ENCODE measurements at regions not wholly inside any gene's neighbourhood (a gene's known extent, or its start where the extent isn't known, plus 50 kb on each side); places are given as distances from the start of the nearest gene placed in this dataset.

DNA sequence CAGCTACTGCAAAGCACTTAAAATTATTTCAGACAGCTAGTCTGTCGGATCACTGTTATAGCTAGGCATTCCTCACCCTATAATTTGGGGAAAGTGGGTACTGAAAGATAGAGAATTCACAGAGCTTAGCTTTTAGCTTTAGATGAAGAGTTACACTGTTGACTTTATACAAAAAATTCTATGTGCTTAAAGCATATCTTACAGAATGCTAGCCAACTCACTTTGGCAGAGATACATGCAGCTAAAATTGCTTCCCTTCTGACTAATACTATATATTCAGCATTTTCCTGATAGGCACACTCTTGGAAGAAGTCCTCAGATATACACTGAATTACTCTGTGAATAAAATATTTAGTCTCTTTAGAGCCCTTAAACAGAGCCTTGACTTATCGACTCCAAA lies 353.5 kb upstream of the STEAP1 start:
- H3K4me3 ChIP-seq (ENCODE audit: low read depth, low read length): no peak overlapping the region
- TF ChIP-seq, protein P1, sequence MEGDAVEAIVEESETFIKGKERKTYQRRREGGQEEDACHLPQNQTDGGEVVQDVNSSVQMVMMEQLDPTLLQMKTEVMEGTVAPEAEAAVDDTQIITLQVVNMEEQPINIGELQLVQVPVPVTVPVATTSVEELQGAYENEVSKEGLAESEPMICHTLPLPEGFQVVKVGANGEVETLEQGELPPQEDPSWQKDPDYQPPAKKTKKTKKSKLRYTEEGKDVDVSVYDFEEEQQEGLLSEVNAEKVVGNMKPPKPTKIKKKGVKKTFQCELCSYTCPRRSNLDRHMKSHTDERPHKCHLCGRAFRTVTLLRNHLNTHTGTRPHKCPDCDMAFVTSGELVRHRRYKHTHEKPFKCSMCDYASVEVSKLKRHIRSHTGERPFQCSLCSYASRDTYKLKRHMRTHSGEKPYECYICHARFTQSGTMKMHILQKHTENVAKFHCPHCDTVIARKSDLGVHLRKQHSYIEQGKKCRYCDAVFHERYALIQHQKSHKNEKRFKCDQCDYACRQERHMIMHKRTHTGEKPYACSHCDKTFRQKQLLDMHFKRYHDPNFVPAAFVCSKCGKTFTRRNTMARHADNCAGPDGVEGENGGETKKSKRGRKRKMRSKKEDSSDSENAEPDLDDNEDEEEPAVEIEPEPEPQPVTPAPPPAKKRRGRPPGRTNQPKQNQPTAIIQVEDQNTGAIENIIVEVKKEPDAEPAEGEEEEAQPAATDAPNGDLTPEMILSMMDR (IDR thresholded peaks at IDR 0.05; ENCODE audit: low read depth, low read length, missing control alignments): no peak

DNA sequence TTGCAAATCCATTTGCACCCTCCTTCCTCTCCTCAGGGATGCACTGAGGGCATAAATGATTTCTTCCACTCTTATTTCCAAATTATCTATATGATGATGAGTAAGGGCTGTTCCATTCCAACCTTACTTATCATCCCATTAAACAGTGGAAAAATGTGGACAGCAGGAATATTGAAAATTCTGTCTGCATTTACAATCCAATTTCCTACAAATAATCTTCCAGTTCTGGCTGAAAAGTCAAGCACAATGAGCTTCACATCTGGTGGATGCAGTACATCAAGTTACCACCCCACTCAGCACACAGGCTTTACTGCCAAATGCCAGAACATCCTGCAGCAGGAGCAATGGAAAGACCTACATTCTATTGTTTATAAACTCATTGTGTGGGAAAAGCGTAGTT lies 345.0 kb upstream of the STEAP1 start:
- DNase-seq (ENCODE audit: low read depth): no peak
- TF ChIP-seq, protein P1 (IDR thresholded peaks at IDR 0.05; ENCODE audit: low read depth, low read length, missing control alignments): no peak
- H3K4me3 ChIP-seq (ENCODE audit: low read depth, low read length): no peak overlapping the region

More for the DNA sequence above, 353.5 kb upstream of the STEAP1 start:
- no peak for DNase-seq (ENCODE audit: low read depth)

DNA sequence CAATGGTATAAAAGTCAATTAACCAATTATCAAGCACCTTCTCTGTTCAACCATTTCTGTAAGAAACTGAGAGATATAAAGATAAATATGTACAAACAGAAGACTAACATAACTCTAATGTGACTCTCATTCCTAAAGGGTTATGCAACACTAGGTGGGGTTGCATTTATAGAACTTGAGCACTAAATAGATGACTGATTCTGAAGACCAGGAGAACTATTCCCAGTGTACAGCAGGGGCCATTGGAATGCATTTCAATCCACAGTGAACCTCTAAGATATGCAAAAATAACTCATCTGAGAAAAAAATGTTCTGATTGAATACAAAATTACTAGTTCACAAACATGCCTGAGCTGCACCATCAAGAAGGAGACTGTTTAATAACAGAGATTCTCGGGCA lies 341.2 kb upstream of the STEAP1 start:
- no peak for DNase-seq (ENCODE audit: low read depth)
- TF ChIP-seq, protein P1 (IDR thresholded peaks at IDR 0.05; ENCODE audit: low read depth, low read length, missing control alignments): no peak
- H3K4me3 ChIP-seq (ENCODE audit: low read depth, low read length): no peak overlapping the region

DNA sequence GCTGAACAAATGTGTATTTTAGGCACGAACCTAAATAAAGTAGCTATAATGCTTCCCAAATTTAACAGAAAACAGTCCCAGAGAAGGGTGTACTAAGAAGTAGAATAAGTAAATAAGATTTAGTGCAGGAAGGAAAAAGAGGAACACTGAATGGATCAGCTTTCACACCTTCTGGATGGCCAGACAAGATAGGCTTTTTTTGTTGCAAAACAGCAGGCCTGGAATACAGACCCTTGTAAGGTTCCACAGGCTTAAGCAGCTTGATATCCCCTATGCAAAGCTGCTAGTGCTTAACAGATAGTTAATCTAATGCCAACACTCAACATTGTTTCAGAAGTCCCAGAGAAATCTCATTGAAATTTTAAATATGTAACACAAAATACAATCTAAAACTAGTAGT lies 328.1 kb upstream of the STEAP1 start:
- TF ChIP-seq, protein P1 (IDR thresholded peaks at IDR 0.05; ENCODE audit: low read depth, low read length, missing control alignments): no peak
- no peak for DNase-seq (ENCODE audit: low read depth)
- no peak overlapping the region for H3K4me3 ChIP-seq (ENCODE audit: low read depth, low read length)

DNA sequence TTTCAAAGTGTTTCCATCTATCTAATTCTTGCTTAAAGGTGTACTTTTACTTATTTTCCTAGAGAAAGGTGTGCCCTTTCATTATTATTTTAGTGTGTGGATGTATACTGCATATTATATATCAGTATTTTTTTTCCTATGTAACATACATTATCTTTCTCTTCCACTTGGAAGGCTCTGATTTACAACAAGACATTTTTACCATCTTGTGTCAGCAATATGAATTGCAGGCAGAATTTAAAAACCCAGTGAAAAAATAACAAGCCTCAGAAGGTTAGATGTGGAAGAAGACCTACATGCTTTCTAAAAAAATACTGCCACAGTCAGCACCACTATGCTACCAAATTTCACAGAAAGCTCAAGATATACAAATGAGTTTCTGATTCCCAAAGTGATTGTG lies 327.7 kb upstream of the STEAP1 start:
- TF ChIP-seq, protein P1 (IDR thresholded peaks at IDR 0.05; ENCODE audit: low read depth, low read length, missing control alignments): no peak
- no peak overlapping the region for H3K4me3 ChIP-seq (ENCODE audit: low read depth, low read length)
- DNase-seq (ENCODE audit: low read depth): no peak

DNA sequence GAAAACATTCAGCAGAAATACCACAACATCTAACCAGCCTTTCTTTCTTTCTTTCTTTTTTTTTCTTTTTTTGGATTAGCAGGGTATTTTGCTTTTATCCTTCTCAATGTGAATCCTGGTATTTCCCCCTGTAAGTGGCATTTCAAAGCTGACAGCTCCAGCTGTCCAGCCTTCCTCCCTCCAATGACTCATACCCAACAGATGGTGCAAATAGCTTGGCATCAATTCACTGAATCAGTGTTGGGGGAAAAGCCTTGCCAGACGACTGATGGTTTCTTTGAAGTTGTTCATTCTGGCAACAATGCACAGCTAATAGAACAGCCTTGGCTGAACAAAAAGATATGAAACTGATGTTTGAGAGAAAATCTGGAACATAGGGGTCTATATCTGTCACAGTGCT lies 316.8 kb upstream of the STEAP1 start:
- DNase-seq (ENCODE audit: low read depth): no peak
- TF ChIP-seq, protein P1 (IDR thresholded peaks at IDR 0.05; ENCODE audit: low read depth, low read length, missing control alignments): no peak
- H3K4me3 ChIP-seq (ENCODE audit: low read depth, low read length): no peak overlapping the region

DNA sequence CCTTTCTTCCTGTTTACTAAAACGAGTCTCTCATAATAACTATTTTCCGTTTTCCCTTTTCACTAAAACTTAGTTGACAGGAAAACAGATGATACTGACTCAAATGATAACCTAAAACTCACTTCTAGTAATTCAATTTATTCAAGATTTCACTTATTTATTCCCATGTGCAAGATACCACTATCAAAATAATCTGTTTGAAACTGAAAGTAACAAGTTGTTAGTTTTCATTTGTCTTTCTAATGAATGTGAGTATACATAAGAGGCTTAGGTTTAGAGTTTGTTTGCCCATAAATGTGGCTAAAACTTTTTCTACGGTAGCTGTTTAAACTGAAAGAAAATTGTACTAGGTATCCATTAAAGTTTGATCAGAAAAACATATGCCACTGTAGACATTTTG lies 314.9 kb upstream of the STEAP1 start:
- H3K4me3 ChIP-seq (ENCODE audit: low read depth, low read length): no peak overlapping the region
- TF ChIP-seq, protein P1 (IDR thresholded peaks at IDR 0.05; ENCODE audit: low read depth, low read length, missing control alignments): no peak
- DNase-seq (ENCODE audit: low read depth): no peak

Data from GM12864 (cell line).